Panc1 (cell line): ENCODE measurements at regions not wholly inside any gene's neighbourhood (a gene's known extent, or its start where the extent isn't known, plus 50 kb on each side); places are given as distances from the start of the nearest gene placed in this dataset.

Experiments
- ATAC-seq: fragments of 200-7000 bp; cut with Tn5 transposase; 2 replicates; pipeline ENCODE4 v1.9.1; 2020; ENCODE audit warnings: mild to moderate bottlenecking, moderate library complexity
- BruUV-seq: library from RNA; stranded (reverse); fragments of 400-500 nt; replicated peaks from 2 replicates; lab custom pipeline; 2021; lab: Mats Ljungman, UMichigan
- CTCF ChIA-PET: fragments of 300-600 bp; sonication (Branson Sonifier 250); formaldehyde crosslinking; loops from one replicate; lab custom pipeline; 2022; ENCODE audit warnings: antibody characterized with exemption; lab: Charles Lee
- POLR2A ChIA-PET: fragments of 300-600 bp; sonication (Branson Sonifier 250); formaldehyde crosslinking; loops from one replicate; lab custom pipeline; 2022; ENCODE audit warnings: antibody characterized with exemption; lab: Charles Lee
- DNase-seq: peaks from one replicate; pipeline ENCODE4 v3.0.0-alpha.2; 2010; ENCODE audit warnings: low read depth, low spot score
- H3K27ac ChIP-seq: 2 replicates; pipeline ENCODE4 v1.5.1; 2011; ENCODE audit warnings: mild to moderate bottlenecking, low read length, inconsistent platforms
- H3K27me3 ChIP-seq: fragments of 200-500 bp; sonication (Bioruptor generic); 2 replicates; pipeline ENCODE4 v1.6.0; 2014; ENCODE audit warnings: low read length, inconsistent platforms; ENCODE audit not compliant: control insufficient read depth, insufficient read depth
- H3K36me3 ChIP-seq: fragments of 200-500 bp; sonication (Bioruptor generic); 2 replicates; pipeline ENCODE4 v1.5.1; 2014; ENCODE audit warnings: inconsistent platforms, mild to moderate bottlenecking, low read length, moderate library complexity; ENCODE audit not compliant: control insufficient read depth, insufficient read depth
- H3K4me1 ChIP-seq: 2 replicates; pipeline ENCODE4 v1.5.1; 2011; ENCODE audit warnings: inconsistent platforms, mild to moderate bottlenecking, low read length, moderate library complexity; ENCODE audit not compliant: control insufficient read depth, insufficient read depth
- H3K4me3 ChIP-seq, 2 experiments: 2 replicates each; pipeline ENCODE4 v1.5.1; 2011 to 2012; ENCODE audit warnings: low read depth in 2 of 2, low read length in 2 of 2, mild to moderate bottlenecking in 2 of 2, inconsistent platforms in 1 of 2, moderate library complexity in 1 of 2
- H3K9me3 ChIP-seq: fragments of 200-500 bp; sonication (Bioruptor generic); 2 replicates; pipeline ENCODE4 v1.5.1; 2014; ENCODE audit warnings: low read depth, mild to moderate bottlenecking, inconsistent platforms, low read length, moderate library complexity; ENCODE audit not compliant: control insufficient read depth, insufficient read depth
- CTCF ChIP-seq: fragments of 450-650 bp; IDR thresholded peaks from 2 replicates; pipeline ENCODE4 v1.5.1; 2017; ENCODE audit warnings: mild to moderate bottlenecking
- POLR2AphosphoS5 ChIP-seq: IDR thresholded peaks from 2 replicates; pipeline ENCODE4 v1.6.1; 2012; ENCODE audit warnings: mild to moderate bottlenecking, low read depth, low read length, moderate library complexity
- REST ChIP-seq, 2 experiments: IDR thresholded peaks; 2 replicates each; pipeline ENCODE4 v1.6.1; 2011 to 2012; ENCODE audit warnings: low read depth in 2 of 2, control low read depth in 1 of 2, low read length in 1 of 2, mild to moderate bottlenecking in 1 of 2, moderate library complexity in 1 of 2; ENCODE audit not compliant: insufficient read depth in 1 of 2
- SIN3A ChIP-seq: IDR thresholded peaks from 2 replicates; pipeline ENCODE4 v1.6.1; 2012; ENCODE audit warnings: low read depth, mild to moderate bottlenecking, low read length, moderate library complexity, borderline replicate concordance; ENCODE audit not compliant: insufficient read depth
- TCF7L2 ChIP-seq: IDR thresholded peaks from 2 replicates; pipeline ENCODE4 v1.6.1; 2011; ENCODE audit warnings: mild to moderate bottlenecking, low read depth, low read length, inconsistent platforms
- in situ Hi-C: cut with HindIII; loops from 2 replicates; pipeline ENCODE4 v1.10.0; 2016; ENCODE audit warnings: low sequenced_read_pairs, low pct_unique_long_range_greater_than_20kb
- intact Hi-C: fragments of 100-400 bp; cut with micrococcal nuclease; formaldehyde crosslinking; loops from one replicate; pipeline ENCODE4 v1.10.0; 2022; ENCODE audit not compliant: unreplicated experiment

GRCh38 chr4:127538016-127538415 is 94.7 kb upstream of the INTU start:
- in situ Hi-C loops = no loop called here
- no TSS peak for BruUV-seq
- TF ChIP-seq SIN3A (no peak), POLR2AphosphoS5 (no peak), REST (IDR thresholded peaks at IDR 0.05; ENCODE audit: insufficient read depth in 1 of 2, low read depth in 2 of 2, low read length in 1 of 2) (no peak), TCF7L2 (no peak), CTCF (no peak)
- Histone ChIP-seq H3K4me3 (no peak overlapping the region), H3K27ac (no peak overlapping the region), H3K36me3 (no peaks in the 10 kb centered on the region), H3K9me3 (no peaks in the 10 kb centered on the region), H3K4me1 (no peaks in the 10 kb centered on the region), H3K27me3 (no peaks in the 10 kb centered on the region)
- intact Hi-C loops = no loop called here
- ChIA-PET CTCF (interaction anchor here (0.7 kb wide), 1 partner anchor 272 kb away, joined by 12 read pairs; no protein-coding TSS in a partner anchor), POLR2A (interaction anchor here (0.6 kb wide), 1 partner anchor 933 kb away, joined by 4 read pairs; no protein-coding TSS in a partner anchor)
- no peak for ATAC-seq
- no peak for DNase-seq

GRCh38 chr4:127540497-127541025 is 92.2 kb upstream of the INTU start:
- H3K4me3 ChIP-seq = no peak overlapping the region
- no peaks in the 10 kb centered on the region for H3K9me3 ChIP-seq
- ATAC-seq (no peak), DNase-seq (no peak)
- ChIA-PET CTCF (no interaction called here), POLR2A (no interaction called here)
- H3K4me1 ChIP-seq = no peaks in the 10 kb centered on the region
- intact Hi-C loops = no loop called here
- TF ChIP-seq REST (IDR thresholded peaks at IDR 0.05; ENCODE audit: insufficient read depth in 1 of 2, low read depth in 2 of 2, low read length in 1 of 2) (no peak), CTCF (no peak), TCF7L2 (no peak), SIN3A (no peak), POLR2AphosphoS5 (no peak)
- no peak overlapping the region for H3K27ac ChIP-seq
- no peaks in the 10 kb centered on the region for H3K27me3 ChIP-seq
- no TSS peak for BruUV-seq
- no peaks in the 10 kb centered on the region for H3K36me3 ChIP-seq
- in situ Hi-C loops = no loop called here
